ENCODE measurements at regions not wholly inside any gene's neighbourhood (a gene's known extent, or its start where the extent isn't known, plus 50 kb on each side); places are given as distances from the start of the nearest gene placed in this dataset.
"Not testable (repeated sequence)": the region's sequence is repeated elsewhere in the genome, so short reads cannot be mapped to it uniquely, and the experiment has no call there.

- H3K9me3 Mint-ChIP-seq = no peaks in the 10 kb centered on the region
- H3K36me3 Mint-ChIP-seq (ENCODE audit: low read depth) = no peaks in the 10 kb centered on the region
- H3K27me3 Mint-ChIP-seq (ENCODE audit: low read depth) = no peaks in the 10 kb centered on the region
- TF ChIP-seq CTCF (IDR thresholded peaks at IDR 0.05; ENCODE audit: unreplicated experiment in 3 of 3) = no peak
- H3K4me3 Mint-ChIP-seq = no peak overlapping the region
- H3K4me1 Mint-ChIP-seq = no peaks in the 10 kb centered on the region
- H3K27ac Mint-ChIP-seq = peak overlapping the region in 2 of 3 experiments; percentile 30 to 35
Observed at GRCh38 chr10:3372281-3372680, 199.7 kb upstream of the PITRM1 start.

GRCh38 chr10:3371624-3372023 lies 199.0 kb upstream of the PITRM1 start:
- not testable (repeated sequence) for H3K4me1 Mint-ChIP-seq; H3K9me3 Mint-ChIP-seq; H3K27ac Mint-ChIP-seq; H3K36me3 Mint-ChIP-seq (ENCODE audit: low read depth); H3K27me3 Mint-ChIP-seq (ENCODE audit: low read depth); H3K4me3 Mint-ChIP-seq

- Mint-ChIP-seq H3K9me3 (peaks cover 2% of the 10 kb centered on the region), H3K4me3 (no peak overlapping the region), H3K27me3 (ENCODE audit: low read depth) (peaks cover 6% of the 10 kb centered on the region), H3K4me1 (peaks cover 5% of the 10 kb centered on the region), H3K36me3 (ENCODE audit: low read depth) (no peaks in the 10 kb centered on the region), H3K27ac (no peak overlapping the region)
- no peak for TF ChIP-seq CTCF (IDR thresholded peaks at IDR 0.05; ENCODE audit: unreplicated experiment in 3 of 3)
Observed at GRCh38 chr10:3366735-3367405, 194.3 kb upstream of the PITRM1 start.

GRCh38 chr10:3366043-3366442 lies 193.5 kb upstream of the PITRM1 start:
- H3K9me3 Mint-ChIP-seq = peaks cover 6% of the 10 kb centered on the region
- no peak overlapping the region for H3K4me3 Mint-ChIP-seq
- H3K27ac Mint-ChIP-seq = no peak overlapping the region
- peaks cover 4% of the 10 kb centered on the region for H3K36me3 Mint-ChIP-seq (ENCODE audit: low read depth)
- H3K27me3 Mint-ChIP-seq (ENCODE audit: low read depth) = peaks cover 6% of the 10 kb centered on the region
- TF ChIP-seq CTCF (IDR thresholded peaks at IDR 0.05; ENCODE audit: unreplicated experiment in 3 of 3) = no peak
- peaks cover 5% of the 10 kb centered on the region for H3K4me1 Mint-ChIP-seq

GRCh38 chr10:3365630-3366029 lies 193.0 kb upstream of the PITRM1 start:
- H3K4me3 Mint-ChIP-seq = no peak overlapping the region
- peaks cover 11% of the 10 kb centered on the region for H3K9me3 Mint-ChIP-seq
- no peak for TF ChIP-seq CTCF (IDR thresholded peaks at IDR 0.05; ENCODE audit: unreplicated experiment in 3 of 3)
- H3K4me1 Mint-ChIP-seq = peaks cover 5% of the 10 kb centered on the region
- peaks cover 4% of the 10 kb centered on the region for H3K36me3 Mint-ChIP-seq (ENCODE audit: low read depth)
- H3K27ac Mint-ChIP-seq = no peak overlapping the region
- H3K27me3 Mint-ChIP-seq (ENCODE audit: low read depth) = peaks cover 6% of the 10 kb centered on the region

GRCh38 chr10:3364768-3365480 lies 192.3 kb upstream of the PITRM1 start:
- no peak for TF ChIP-seq CTCF (IDR thresholded peaks at IDR 0.05; ENCODE audit: unreplicated experiment in 3 of 3)
- no peak overlapping the region for H3K27ac Mint-ChIP-seq

More at GRCh38 chr10:3364768-3365480, 192.3 kb upstream of the PITRM1 start:
- Mint-ChIP-seq H3K9me3 (peaks cover 14% of the 10 kb centered on the region), H3K4me1 (peaks cover 5% of the 10 kb centered on the region), H3K4me3 (no peak overlapping the region), H3K27me3 (ENCODE audit: low read depth) (peaks cover 6% of the 10 kb centered on the region), H3K36me3 (ENCODE audit: low read depth) (peaks cover 4% of the 10 kb centered on the region)
